ENCODE measurements at regions not wholly inside any gene's neighbourhood (a gene's known extent, or its start where the extent isn't known, plus 50 kb on each side); places are given as distances from the start of the nearest gene placed in this dataset.

DNA sequence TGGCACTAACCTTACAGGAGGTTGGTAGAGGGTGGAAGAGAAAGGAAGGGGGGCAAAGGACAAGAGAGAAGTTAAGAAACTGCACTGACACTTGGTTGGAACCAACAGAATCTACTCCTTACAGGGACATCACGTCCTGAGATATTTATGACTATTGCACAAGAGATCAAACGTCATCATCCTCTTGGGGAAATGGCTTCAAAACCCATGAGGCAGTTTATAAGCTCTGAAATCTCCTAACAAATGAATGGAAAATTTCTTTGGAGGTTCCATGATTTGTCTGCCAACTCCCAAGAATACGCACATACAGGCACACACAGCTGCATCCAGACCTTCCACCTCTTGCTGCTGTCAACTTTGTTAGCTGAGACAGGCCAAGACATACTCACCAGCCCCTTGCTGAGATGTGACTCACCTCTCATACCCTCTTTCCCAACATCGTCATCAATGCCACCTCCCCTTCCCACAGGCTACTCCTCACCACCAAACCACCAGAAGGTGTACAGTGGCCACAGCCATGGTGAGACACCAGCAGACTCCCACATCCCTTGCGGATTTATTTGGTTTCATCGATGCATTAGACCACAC, 135.5 kb downstream of the SETD4 start:
- Histone ChIP-seq H3K9ac (ENCODE audit: low read length in 5 of 5) (no peak overlapping the region), H3K27me3 (ENCODE audit: control insufficient read depth in 5 of 5, insufficient read depth in 4 of 5, low read length in 5 of 5) (peaks cover 0 to 5% (median 0%) of the 10 kb centered on the region in 5 donors), H3K4me1 (ENCODE audit: control insufficient read depth in 5 of 5, insufficient read depth in 5 of 5, low read length in 5 of 5) (peaks cover 3 to 10% (median 4%) of the 10 kb centered on the region in 5 donors), H3K27ac (ENCODE audit: low read depth, low read length) (no peak overlapping the region), H3K4me3 (ENCODE audit: low read depth in 1 of 5, low read length in 5 of 5) (no peak overlapping the region), H3K36me3 (ENCODE audit: control insufficient read depth in 5 of 5, insufficient read depth in 5 of 5, low read length in 5 of 5) (no peaks in the 10 kb centered on the region), H3K9me3 (ENCODE audit: control insufficient read depth in 5 of 5, low read length in 5 of 5) (peaks cover 0 to 1% (median 0%) of the 10 kb centered on the region in 5 donors)

DNA sequence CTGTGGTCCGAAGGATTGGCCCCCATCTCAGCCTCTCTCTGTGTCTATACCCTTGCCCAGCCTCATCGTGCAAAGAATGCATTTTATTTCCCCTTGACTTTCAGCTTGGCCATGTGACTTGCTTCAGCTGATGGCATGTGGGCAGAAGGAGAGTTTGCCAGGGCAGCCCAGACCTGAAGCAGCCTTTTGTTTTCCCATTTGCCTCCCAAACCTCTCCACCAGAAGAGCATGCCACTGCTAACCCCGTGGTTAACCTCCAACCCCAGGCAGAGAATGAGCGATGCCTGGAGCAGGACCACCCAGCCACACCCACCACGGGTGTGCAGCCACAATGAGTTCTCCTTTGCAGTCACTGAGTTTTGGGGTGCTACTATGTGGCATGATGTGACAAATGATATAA, 136.4 kb downstream of the SETD4 start:
- H3K4me1 ChIP-seq (ENCODE audit: control insufficient read depth in 5 of 5, insufficient read depth in 5 of 5, low read length in 5 of 5): peaks cover 3 to 10% (median 4%) of the 10 kb centered on the region in 5 donors
- no peak overlapping the region for H3K4me3 ChIP-seq (ENCODE audit: low read depth in 1 of 5, low read length in 5 of 5)
- H3K9me3 ChIP-seq (ENCODE audit: control insufficient read depth in 5 of 5, low read length in 5 of 5): peaks cover 0 to 10% (median 0%) of the 10 kb centered on the region in 5 donors
- no peak overlapping the region for H3K9ac ChIP-seq (ENCODE audit: low read length in 5 of 5)
- H3K27me3 ChIP-seq (ENCODE audit: control insufficient read depth in 5 of 5, insufficient read depth in 4 of 5, low read length in 5 of 5): peaks cover 0 to 5% (median 0%) of the 10 kb centered on the region in 5 donors
- H3K27ac ChIP-seq (ENCODE audit: low read depth, low read length): no peak overlapping the region
- no peaks in the 10 kb centered on the region for H3K36me3 ChIP-seq (ENCODE audit: control insufficient read depth in 5 of 5, insufficient read depth in 5 of 5, low read length in 5 of 5)

DNA sequence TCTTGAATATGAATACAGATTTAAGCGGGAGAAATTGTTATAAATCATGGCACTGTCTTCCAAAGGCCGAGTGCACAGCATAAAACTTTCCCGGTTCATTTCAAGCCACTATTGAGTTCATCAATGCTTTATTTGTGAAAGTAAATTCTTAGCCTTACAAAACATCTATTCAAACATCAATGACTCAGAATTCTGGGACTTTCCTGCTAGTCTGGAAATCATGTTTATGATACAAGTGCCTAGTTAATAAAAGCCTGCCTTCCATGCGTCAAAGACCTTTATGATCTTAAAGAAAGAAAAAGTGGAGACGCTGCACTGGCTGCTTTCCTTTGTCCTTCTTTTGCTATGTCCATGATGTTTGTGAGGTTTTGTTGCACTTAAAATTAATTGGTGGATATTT, 137.7 kb downstream of the SETD4 start:
- H3K4me3 ChIP-seq (ENCODE audit: low read depth in 1 of 5, low read length in 5 of 5): no peak overlapping the region
- H3K9me3 ChIP-seq (ENCODE audit: control insufficient read depth in 5 of 5, low read length in 5 of 5): peaks cover 0 to 10% (median 0%) of the 10 kb centered on the region in 5 donors
- peaks cover 0 to 5% (median 0%) of the 10 kb centered on the region in 5 donors for H3K27me3 ChIP-seq (ENCODE audit: control insufficient read depth in 5 of 5, insufficient read depth in 4 of 5, low read length in 5 of 5)
- H3K4me1 ChIP-seq (ENCODE audit: control insufficient read depth in 5 of 5, insufficient read depth in 5 of 5, low read length in 5 of 5): peaks cover 3 to 10% (median 4%) of the 10 kb centered on the region in 5 donors
- H3K27ac ChIP-seq (ENCODE audit: low read depth, low read length): no peak overlapping the region
- no peaks in the 10 kb centered on the region for H3K36me3 ChIP-seq (ENCODE audit: control insufficient read depth in 5 of 5, insufficient read depth in 5 of 5, low read length in 5 of 5)
- H3K9ac ChIP-seq (ENCODE audit: low read length in 5 of 5): no peak overlapping the region

DNA sequence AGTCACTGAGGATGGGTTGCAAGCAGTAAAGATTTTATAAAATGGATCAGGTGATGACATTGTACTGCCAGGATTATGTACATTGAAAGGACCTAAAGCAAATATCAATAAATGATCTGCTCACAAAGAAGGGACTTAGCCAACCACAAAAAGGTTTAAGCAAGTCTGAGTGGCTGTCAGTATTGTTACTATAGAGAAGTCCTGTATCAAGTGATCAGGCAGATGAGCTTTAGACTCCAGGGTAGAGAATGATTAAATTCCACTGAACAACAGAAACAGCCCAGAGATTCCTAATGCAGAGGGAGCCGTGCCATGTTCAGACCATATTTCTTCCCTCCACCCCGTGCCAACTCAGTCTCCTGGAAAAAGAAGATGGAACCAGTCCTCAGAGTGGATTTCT, 138.9 kb downstream of the SETD4 start:
- peaks cover 3 to 10% (median 4%) of the 10 kb centered on the region in 5 donors for H3K4me1 ChIP-seq (ENCODE audit: control insufficient read depth in 5 of 5, insufficient read depth in 5 of 5, low read length in 5 of 5)
- peaks cover 0 to 3% (median 0%) of the 10 kb centered on the region in 5 donors for H3K27me3 ChIP-seq (ENCODE audit: control insufficient read depth in 5 of 5, insufficient read depth in 4 of 5, low read length in 5 of 5)
- no peak overlapping the region for H3K4me3 ChIP-seq (ENCODE audit: low read depth in 1 of 5, low read length in 5 of 5)
- H3K27ac ChIP-seq (ENCODE audit: low read depth, low read length): no peak overlapping the region
- H3K9ac ChIP-seq (ENCODE audit: low read length in 5 of 5): no peak overlapping the region
- H3K9me3 ChIP-seq (ENCODE audit: control insufficient read depth in 5 of 5, low read length in 5 of 5): peaks cover 0 to 10% (median 0%) of the 10 kb centered on the region in 5 donors
- no peaks in the 10 kb centered on the region for H3K36me3 ChIP-seq (ENCODE audit: control insufficient read depth in 5 of 5, insufficient read depth in 5 of 5, low read length in 5 of 5)

DNA sequence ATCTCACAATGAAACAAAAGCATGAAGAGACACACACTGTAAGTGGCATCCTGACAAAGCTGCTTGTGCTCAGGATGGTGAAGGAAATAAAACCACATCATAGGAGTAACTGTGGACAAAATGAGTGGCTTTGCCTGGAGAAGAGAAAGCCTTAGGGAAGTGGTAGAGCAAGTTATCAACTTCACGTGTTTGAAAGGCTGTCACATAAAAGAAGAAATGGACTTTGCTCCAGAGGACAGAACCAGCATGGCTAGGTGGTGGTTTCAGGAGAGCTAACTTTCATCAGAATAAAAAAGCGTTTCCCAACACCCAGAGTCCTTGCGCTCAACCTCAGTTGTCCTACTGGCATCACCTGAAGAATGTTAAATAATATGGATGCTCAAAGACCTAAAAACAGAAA, 139.9 kb downstream of the SETD4 start:
- Histone ChIP-seq H3K36me3 (ENCODE audit: control insufficient read depth in 5 of 5, insufficient read depth in 5 of 5, low read length in 5 of 5) (no peaks in the 10 kb centered on the region), H3K4me3 (ENCODE audit: low read depth in 1 of 5, low read length in 5 of 5) (no peak overlapping the region), H3K4me1 (ENCODE audit: control insufficient read depth in 5 of 5, insufficient read depth in 5 of 5, low read length in 5 of 5) (peaks cover under 1 to 10% (median 4%) of the 10 kb centered on the region in 5 donors), H3K27me3 (ENCODE audit: control insufficient read depth in 5 of 5, insufficient read depth in 4 of 5, low read length in 5 of 5) (no peaks in the 10 kb centered on the region), H3K9me3 (ENCODE audit: control insufficient read depth in 5 of 5, low read length in 5 of 5) (peaks cover 0 to 10% (median 0%) of the 10 kb centered on the region in 5 donors), H3K27ac (ENCODE audit: low read depth, low read length) (no peak overlapping the region), H3K9ac (ENCODE audit: low read length in 5 of 5) (no peak overlapping the region)

DNA sequence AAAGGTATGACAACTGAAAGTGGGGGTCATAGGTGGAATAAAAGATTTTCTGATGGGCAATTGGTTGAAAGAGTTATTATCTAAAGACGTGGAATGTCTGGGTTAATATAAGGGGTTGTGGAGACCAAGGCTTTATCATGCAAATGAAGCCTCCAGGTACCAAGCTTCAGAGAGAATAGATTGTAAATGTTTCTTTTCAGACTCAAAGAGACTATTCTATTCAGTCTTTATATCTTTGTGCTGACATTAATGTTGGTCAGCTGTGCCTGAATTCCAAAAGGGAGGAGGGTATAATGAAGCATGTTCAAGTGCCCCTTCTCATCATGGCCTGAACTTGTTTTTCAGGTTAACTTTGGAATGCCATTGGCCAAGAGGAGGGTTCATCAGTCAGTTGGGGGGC, 145.3 kb downstream of the SETD4 start:
- peaks cover 0 to 10% (median 0%) of the 10 kb centered on the region in 5 donors for H3K9me3 ChIP-seq (ENCODE audit: control insufficient read depth in 5 of 5, low read length in 5 of 5)
- peaks cover 0 to 4% (median 0%) of the 10 kb centered on the region in 5 donors for H3K27me3 ChIP-seq (ENCODE audit: control insufficient read depth in 5 of 5, insufficient read depth in 4 of 5, low read length in 5 of 5)
- no peaks in the 10 kb centered on the region for H3K36me3 ChIP-seq (ENCODE audit: control insufficient read depth in 5 of 5, insufficient read depth in 5 of 5, low read length in 5 of 5)
- no peak overlapping the region for H3K9ac ChIP-seq (ENCODE audit: low read length in 5 of 5)
- H3K4me1 ChIP-seq (ENCODE audit: control insufficient read depth in 5 of 5, insufficient read depth in 5 of 5, low read length in 5 of 5): no peaks in the 10 kb centered on the region
- no peak overlapping the region for H3K4me3 ChIP-seq (ENCODE audit: low read depth in 1 of 5, low read length in 5 of 5)
- no peak overlapping the region for H3K27ac ChIP-seq (ENCODE audit: low read depth, low read length)

DNA sequence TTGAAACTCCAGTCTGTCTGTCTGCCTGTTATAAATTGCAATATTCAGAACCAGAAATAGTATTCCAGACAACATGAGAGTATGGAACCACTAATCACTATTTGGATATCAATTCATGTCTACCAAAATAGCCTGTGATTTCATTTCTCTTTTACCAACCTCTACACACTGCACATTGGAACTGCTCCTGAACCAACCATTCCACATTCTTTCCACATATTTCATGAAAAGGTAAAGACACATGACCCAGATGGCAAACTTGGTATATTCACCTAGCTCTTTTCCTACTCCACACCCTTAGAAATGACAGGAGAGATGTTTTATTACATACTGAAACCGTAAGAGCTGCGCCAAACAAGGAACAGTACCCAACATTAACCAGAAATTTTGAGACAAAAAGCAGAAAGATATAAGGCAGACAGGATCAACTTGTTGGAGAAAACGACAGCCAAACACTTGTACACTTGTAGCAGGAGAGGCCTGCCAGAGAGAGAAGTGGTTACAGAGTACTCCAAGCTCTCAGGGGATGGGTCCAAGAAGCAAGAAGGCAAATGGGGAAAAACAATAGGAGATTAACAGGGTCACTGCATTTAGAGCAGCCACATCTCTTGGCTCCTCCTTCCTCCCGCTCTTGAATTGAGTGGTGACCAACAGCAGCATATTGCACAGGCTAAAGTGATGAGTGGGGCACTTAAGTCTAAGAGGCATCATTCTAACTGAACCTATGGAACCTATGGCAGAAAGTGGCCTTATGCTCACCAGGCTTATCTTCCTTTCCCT, 148.7 kb downstream of the SETD4 start:
- H3K36me3 ChIP-seq (ENCODE audit: control insufficient read depth in 5 of 5, insufficient read depth in 5 of 5, low read length in 5 of 5): no peaks in the 10 kb centered on the region
- no peaks in the 10 kb centered on the region for H3K4me1 ChIP-seq (ENCODE audit: control insufficient read depth in 5 of 5, insufficient read depth in 5 of 5, low read length in 5 of 5)
- H3K27ac ChIP-seq (ENCODE audit: low read depth, low read length): no peak overlapping the region
- no peak overlapping the region for H3K4me3 ChIP-seq (ENCODE audit: low read depth in 1 of 5, low read length in 5 of 5)
- no peaks in the 10 kb centered on the region for H3K9me3 ChIP-seq (ENCODE audit: control insufficient read depth in 5 of 5, low read length in 5 of 5)
- H3K27me3 ChIP-seq (ENCODE audit: control insufficient read depth in 5 of 5, insufficient read depth in 4 of 5, low read length in 5 of 5): peaks cover 0 to 4% (median 0%) of the 10 kb centered on the region in 5 donors
- H3K9ac ChIP-seq (ENCODE audit: low read length in 5 of 5): no peak overlapping the region

DNA sequence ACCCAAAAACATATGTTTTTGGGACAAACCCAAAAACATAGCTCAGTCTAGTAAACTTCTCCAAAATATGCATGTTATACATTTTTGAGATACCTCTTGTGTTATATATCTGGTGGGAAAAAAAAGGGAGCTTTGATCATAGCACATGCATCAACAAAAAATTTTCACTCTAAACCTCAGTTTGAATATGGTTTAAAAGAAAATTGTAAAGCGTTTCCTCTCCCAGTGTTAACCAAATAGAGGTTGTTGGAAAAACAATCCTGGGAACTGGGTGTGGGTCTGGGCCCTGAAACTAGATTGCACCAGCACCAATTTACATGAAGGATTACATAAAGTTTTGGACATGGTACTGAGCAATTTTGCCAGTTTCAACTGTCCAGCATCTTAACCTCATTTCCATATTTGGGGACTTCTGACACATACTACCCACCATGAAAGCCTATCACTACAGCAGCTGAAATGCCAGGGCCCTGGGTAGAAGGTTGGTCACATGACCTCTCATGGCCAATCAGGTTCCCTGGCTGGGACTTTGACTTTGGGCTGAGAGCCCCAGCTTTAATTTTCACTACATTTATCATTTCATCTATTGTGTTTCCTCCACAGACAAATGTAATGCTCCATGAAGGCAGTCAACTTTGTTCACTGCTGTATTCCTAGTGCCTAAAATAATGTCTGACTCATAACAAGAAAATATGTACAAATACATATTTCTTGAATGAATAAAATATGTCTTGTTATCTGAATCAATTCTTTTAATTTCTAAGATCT, 150.7 kb downstream of the SETD4 start:
- Histone ChIP-seq H3K4me1 (ENCODE audit: control insufficient read depth in 5 of 5, insufficient read depth in 5 of 5, low read length in 5 of 5) (peaks cover 0 to 17% (median 14%) of the 10 kb centered on the region in 5 donors), H3K4me3 (ENCODE audit: low read depth in 1 of 5, low read length in 5 of 5) (no peak overlapping the region), H3K9me3 (ENCODE audit: control insufficient read depth in 5 of 5, low read length in 5 of 5) (no peaks in the 10 kb centered on the region), H3K9ac (ENCODE audit: low read length in 5 of 5) (no peak overlapping the region), H3K36me3 (ENCODE audit: control insufficient read depth in 5 of 5, insufficient read depth in 5 of 5, low read length in 5 of 5) (no peaks in the 10 kb centered on the region), H3K27me3 (ENCODE audit: control insufficient read depth in 5 of 5, insufficient read depth in 4 of 5, low read length in 5 of 5) (peaks cover 0 to 4% (median 0%) of the 10 kb centered on the region in 5 donors), H3K27ac (ENCODE audit: low read depth, low read length) (no peak overlapping the region)

DNA sequence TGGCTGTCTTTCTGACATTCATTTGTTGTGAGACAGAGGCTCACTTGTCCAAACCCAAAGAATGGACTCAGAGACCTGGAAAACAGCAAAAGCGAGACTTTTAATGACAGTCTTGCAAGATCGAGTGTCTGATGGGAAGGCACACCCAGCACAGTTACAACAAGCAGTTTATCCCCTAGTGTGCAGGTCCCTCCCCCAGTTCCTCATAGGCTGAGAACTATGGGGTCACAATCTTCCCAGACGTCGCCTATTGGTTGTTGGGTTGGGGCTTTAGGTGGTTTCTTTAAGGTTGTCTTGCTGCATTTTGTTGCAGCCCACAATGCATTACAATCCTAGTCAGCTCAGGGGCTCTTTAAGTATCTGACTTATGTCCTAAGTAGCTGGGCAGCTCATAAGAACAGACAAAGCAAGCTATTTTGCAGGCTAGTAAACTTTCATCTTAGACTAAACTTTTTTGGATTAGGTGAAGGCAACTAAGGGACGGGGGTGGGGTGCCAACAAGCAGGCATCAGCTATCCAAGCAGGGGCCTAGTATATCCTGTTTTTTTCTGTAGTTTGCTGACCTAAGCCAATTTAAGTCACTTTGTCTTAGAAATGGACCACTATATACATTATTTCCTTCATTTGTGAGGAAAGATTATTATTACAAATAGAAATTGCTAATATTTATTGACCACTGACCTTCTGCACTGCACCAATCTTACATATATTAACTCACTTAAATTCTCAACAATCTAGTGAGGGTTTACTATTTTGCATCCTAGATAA, 151.8 kb downstream of the SETD4 start:
- H3K4me3 ChIP-seq (ENCODE audit: low read depth in 1 of 5, low read length in 5 of 5): no peak overlapping the region
- no peak overlapping the region for H3K9ac ChIP-seq (ENCODE audit: low read length in 5 of 5)
- H3K9me3 ChIP-seq (ENCODE audit: control insufficient read depth in 5 of 5, low read length in 5 of 5): no peaks in the 10 kb centered on the region
- peaks cover 0 to 17% (median 14%) of the 10 kb centered on the region in 5 donors for H3K4me1 ChIP-seq (ENCODE audit: control insufficient read depth in 5 of 5, insufficient read depth in 5 of 5, low read length in 5 of 5)
- no peak overlapping the region for H3K27ac ChIP-seq (ENCODE audit: low read depth, low read length)
- no peaks in the 10 kb centered on the region for H3K36me3 ChIP-seq (ENCODE audit: control insufficient read depth in 5 of 5, insufficient read depth in 5 of 5, low read length in 5 of 5)
- H3K27me3 ChIP-seq (ENCODE audit: control insufficient read depth in 5 of 5, insufficient read depth in 4 of 5, low read length in 5 of 5): peaks cover 0 to 4% (median 0%) of the 10 kb centered on the region in 5 donors

Measured in subcutaneous abdominal adipose tissue (tissue), 5 donors.